ENCODE measurements at regions not wholly inside any gene's neighbourhood (a gene's known extent, or its start where the extent isn't known, plus 50 kb on each side); places are given as distances from the start of the nearest gene placed in this dataset.

- H3K27me3 Mint-ChIP-seq: no peaks in the 10 kb centered on the region
- no peaks in the 10 kb centered on the region for H3K4me1 Mint-ChIP-seq (ENCODE audit: low read depth)
- intact Hi-C loops (cut with micrococcal nuclease): no loop called here
- no peaks in the 10 kb centered on the region for H3K9me3 Mint-ChIP-seq
- H3K27ac Mint-ChIP-seq: no peak overlapping the region
- H3K36me3 Mint-ChIP-seq (ENCODE audit: low read depth): no peaks in the 10 kb centered on the region
- H3K4me3 Mint-ChIP-seq: no peak overlapping the region
Measured at GRCh38 chr1:79430437-79430836, 423.9 kb upstream of the ADGRL4 start.

GRCh38 chr1:79422726-79423125 lies 416.2 kb upstream of the ADGRL4 start:
- Mint-ChIP-seq H3K27ac (no peak overlapping the region), H3K36me3 (ENCODE audit: low read depth) (no peaks in the 10 kb centered on the region), H3K9me3 (no peaks in the 10 kb centered on the region), H3K4me3 (no peak overlapping the region), H3K27me3 (no peaks in the 10 kb centered on the region), H3K4me1 (ENCODE audit: low read depth) (no peaks in the 10 kb centered on the region)
- intact Hi-C loops (cut with micrococcal nuclease): no loop called here

GRCh38 chr1:79398501-79398900 lies 392.0 kb upstream of the ADGRL4 start:
- no peaks in the 10 kb centered on the region for H3K9me3 Mint-ChIP-seq
- no peaks in the 10 kb centered on the region for H3K27me3 Mint-ChIP-seq
- H3K36me3 Mint-ChIP-seq (ENCODE audit: low read depth): no peaks in the 10 kb centered on the region
- no peaks in the 10 kb centered on the region for H3K4me1 Mint-ChIP-seq (ENCODE audit: low read depth)
- H3K27ac Mint-ChIP-seq: no peak overlapping the region
- H3K4me3 Mint-ChIP-seq: no peak overlapping the region
- intact Hi-C loops (cut with micrococcal nuclease): no loop called here

GRCh38 chr1:79396901-79397300 lies 390.4 kb upstream of the ADGRL4 start:
- intact Hi-C loops (cut with micrococcal nuclease): no loop called here
- Mint-ChIP-seq H3K4me3 (no peak overlapping the region), H3K4me1 (ENCODE audit: low read depth) (no peaks in the 10 kb centered on the region), H3K36me3 (ENCODE audit: low read depth) (no peaks in the 10 kb centered on the region), H3K9me3 (peaks cover under 1% of the 10 kb centered on the region), H3K27me3 (no peaks in the 10 kb centered on the region), H3K27ac (no peak overlapping the region)

- no peaks in the 10 kb centered on the region for H3K4me1 Mint-ChIP-seq (ENCODE audit: low read depth)
- H3K36me3 Mint-ChIP-seq (ENCODE audit: low read depth): no peaks in the 10 kb centered on the region
- intact Hi-C loops (cut with micrococcal nuclease): no loop called here
- H3K4me3 Mint-ChIP-seq: no peak overlapping the region
- peaks cover 9% of the 10 kb centered on the region for H3K9me3 Mint-ChIP-seq
- H3K27ac Mint-ChIP-seq: no peak overlapping the region
- no peaks in the 10 kb centered on the region for H3K27me3 Mint-ChIP-seq
Measured at GRCh38 chr1:79388694-79389361, 382.3 kb upstream of the ADGRL4 start.

GRCh38 chr1:79386730-79387129 lies 380.2 kb upstream of the ADGRL4 start:
- Mint-ChIP-seq H3K9me3 (peaks cover 7% of the 10 kb centered on the region), H3K36me3 (ENCODE audit: low read depth) (no peaks in the 10 kb centered on the region), H3K27me3 (no peaks in the 10 kb centered on the region), H3K4me3 (no peak overlapping the region), H3K4me1 (ENCODE audit: low read depth) (no peaks in the 10 kb centered on the region), H3K27ac (no peak overlapping the region)
- intact Hi-C loops (cut with micrococcal nuclease): no loop called here

GRCh38 chr1:79380078-79380477 lies 373.5 kb upstream of the ADGRL4 start:
- Mint-ChIP-seq H3K36me3 (ENCODE audit: low read depth) (no peaks in the 10 kb centered on the region), H3K4me1 (ENCODE audit: low read depth) (no peaks in the 10 kb centered on the region), H3K9me3 (peaks cover 8% of the 10 kb centered on the region), H3K27ac (no peak overlapping the region), H3K27me3 (no peaks in the 10 kb centered on the region), H3K4me3 (no peak overlapping the region)
- intact Hi-C loops (cut with micrococcal nuclease): no loop called here

GRCh38 chr1:79376106-79376505 lies 369.6 kb upstream of the ADGRL4 start:
- Mint-ChIP-seq H3K4me1 (ENCODE audit: low read depth) (no peaks in the 10 kb centered on the region), H3K9me3 (peaks cover 8% of the 10 kb centered on the region), H3K27me3 (no peaks in the 10 kb centered on the region), H3K27ac (no peak overlapping the region), H3K36me3 (ENCODE audit: low read depth) (no peaks in the 10 kb centered on the region), H3K4me3 (no peak overlapping the region)
- intact Hi-C loops (cut with micrococcal nuclease): no loop called here

- peaks cover 8% of the 10 kb centered on the region for H3K9me3 Mint-ChIP-seq
- no peaks in the 10 kb centered on the region for H3K4me1 Mint-ChIP-seq (ENCODE audit: low read depth)
- no peaks in the 10 kb centered on the region for H3K27me3 Mint-ChIP-seq
- no peak overlapping the region for H3K4me3 Mint-ChIP-seq
- no peak overlapping the region for H3K27ac Mint-ChIP-seq
- no peaks in the 10 kb centered on the region for H3K36me3 Mint-ChIP-seq (ENCODE audit: low read depth)
- intact Hi-C loops (cut with micrococcal nuclease): no loop called here
Measured at GRCh38 chr1:79375352-79375751, 368.8 kb upstream of the ADGRL4 start.

GRCh38 chr1:79374397-79374796 lies 367.9 kb upstream of the ADGRL4 start:
- Mint-ChIP-seq H3K36me3 (ENCODE audit: low read depth) (no peaks in the 10 kb centered on the region), H3K4me3 (no peak overlapping the region), H3K27ac (no peak overlapping the region), H3K9me3 (peaks cover 15% of the 10 kb centered on the region), H3K27me3 (no peaks in the 10 kb centered on the region), H3K4me1 (ENCODE audit: low read depth) (no peaks in the 10 kb centered on the region)
- intact Hi-C loops (cut with micrococcal nuclease): no loop called here

- H3K9me3 Mint-ChIP-seq: peaks cover 22% of the 10 kb centered on the region
- intact Hi-C loops (cut with micrococcal nuclease): no loop called here
- H3K4me3 Mint-ChIP-seq: no peak overlapping the region
- no peaks in the 10 kb centered on the region for H3K27me3 Mint-ChIP-seq
- no peaks in the 10 kb centered on the region for H3K4me1 Mint-ChIP-seq (ENCODE audit: low read depth)
- no peaks in the 10 kb centered on the region for H3K36me3 Mint-ChIP-seq (ENCODE audit: low read depth)
- no peak overlapping the region for H3K27ac Mint-ChIP-seq
Measured at GRCh38 chr1:79373481-79374125, 367.1 kb upstream of the ADGRL4 start.

- Mint-ChIP-seq H3K9me3 (peaks cover 28% of the 10 kb centered on the region), H3K27ac (no peak overlapping the region), H3K4me1 (ENCODE audit: low read depth) (no peaks in the 10 kb centered on the region), H3K4me3 (no peak overlapping the region), H3K27me3 (no peaks in the 10 kb centered on the region), H3K36me3 (ENCODE audit: low read depth) (no peaks in the 10 kb centered on the region)
- intact Hi-C loops (cut with micrococcal nuclease): no loop called here
Measured at GRCh38 chr1:79371802-79372201, 365.3 kb upstream of the ADGRL4 start.

GRCh38 chr1:79369091-79369490 lies 362.6 kb upstream of the ADGRL4 start:
- no peaks in the 10 kb centered on the region for H3K27me3 Mint-ChIP-seq
- intact Hi-C loops (cut with micrococcal nuclease): no loop called here
- no peaks in the 10 kb centered on the region for H3K4me1 Mint-ChIP-seq (ENCODE audit: low read depth)
- H3K27ac Mint-ChIP-seq: no peak overlapping the region
- H3K4me3 Mint-ChIP-seq: no peak overlapping the region
- H3K36me3 Mint-ChIP-seq (ENCODE audit: low read depth): no peaks in the 10 kb centered on the region
- H3K9me3 Mint-ChIP-seq: peaks cover 20% of the 10 kb centered on the region

GRCh38 chr1:79364896-79365295 lies 358.4 kb upstream of the ADGRL4 start:
- intact Hi-C loops (cut with micrococcal nuclease): no loop called here
- Mint-ChIP-seq H3K4me3 (no peak overlapping the region), H3K4me1 (ENCODE audit: low read depth) (no peaks in the 10 kb centered on the region), H3K27me3 (no peaks in the 10 kb centered on the region), H3K27ac (no peak overlapping the region), H3K9me3 (peaks cover 18% of the 10 kb centered on the region), H3K36me3 (ENCODE audit: low read depth) (no peaks in the 10 kb centered on the region)

GRCh38 chr1:79363430-79363829 lies 356.9 kb upstream of the ADGRL4 start:
- Mint-ChIP-seq H3K36me3 (ENCODE audit: low read depth) (no peaks in the 10 kb centered on the region), H3K27me3 (no peaks in the 10 kb centered on the region), H3K4me1 (ENCODE audit: low read depth) (no peaks in the 10 kb centered on the region), H3K4me3 (no peak overlapping the region), H3K27ac (no peak overlapping the region), H3K9me3 (peaks cover 4% of the 10 kb centered on the region)
- intact Hi-C loops (cut with micrococcal nuclease): no loop called here

Data from dendritic cell treated with granulocyte-macrophage colony-stimulating factor and Interleukin-4, amounts not matched to agents 40 ng/mL and 50 ng/mL, for 4 days (primary cell).